ENCODE measurements at regions not wholly inside any gene's neighbourhood (a gene's known extent, or its start where the extent isn't known, plus 50 kb on each side); places are given as distances from the start of the nearest gene placed in this dataset.

- peaks cover 8% of the 10 kb centered on the region for H3K27me3 Mint-ChIP-seq (ENCODE audit: low read depth)
- no peak for TF ChIP-seq CTCF (IDR thresholded peaks at IDR 0.05; ENCODE audit: unreplicated experiment in 3 of 3)
- H3K36me3 Mint-ChIP-seq (ENCODE audit: low read depth), result no peaks in the 10 kb centered on the region
- H3K9me3 Mint-ChIP-seq, result no peaks in the 10 kb centered on the region
- H3K4me1 Mint-ChIP-seq, result no peaks in the 10 kb centered on the region
- H3K4me3 Mint-ChIP-seq, result no peak overlapping the region
- H3K27ac Mint-ChIP-seq, result no peak overlapping the region
These were observed 218.7 kb downstream of the RNF144B start for GRCh38 chr6:18605841-18606240.

GRCh38 chr6:18609715-18610114 is 222.6 kb downstream of the RNF144B start:
- Mint-ChIP-seq H3K9me3 (no peaks in the 10 kb centered on the region), H3K4me3 (no peak overlapping the region), H3K27ac (no peak overlapping the region), H3K27me3 (ENCODE audit: low read depth) (peaks cover 4% of the 10 kb centered on the region), H3K4me1 (peaks cover 9% of the 10 kb centered on the region), H3K36me3 (ENCODE audit: low read depth) (no peaks in the 10 kb centered on the region)
- TF ChIP-seq CTCF (IDR thresholded peaks at IDR 0.05; ENCODE audit: unreplicated experiment in 3 of 3), result no peak

- TF ChIP-seq CTCF (IDR thresholded peaks at IDR 0.05; ENCODE audit: unreplicated experiment in 3 of 3), result no peak
- Mint-ChIP-seq H3K36me3 (ENCODE audit: low read depth) (no peaks in the 10 kb centered on the region), H3K9me3 (peaks cover 4% of the 10 kb centered on the region), H3K27me3 (ENCODE audit: low read depth) (no peaks in the 10 kb centered on the region), H3K4me1 (peaks cover 9% of the 10 kb centered on the region), H3K27ac (peak overlapping the region; percentile 18 to 64 (median 30)), H3K4me3 (no peak overlapping the region)
These were observed 226.3 kb downstream of the RNF144B start for GRCh38 chr6:18613319-18613925.

GRCh38 chr6:18629571-18629970 is 242.4 kb downstream of the RNF144B start:
- no peak for TF ChIP-seq CTCF (IDR thresholded peaks at IDR 0.05; ENCODE audit: unreplicated experiment in 3 of 3)
- H3K4me1 Mint-ChIP-seq, result no peaks in the 10 kb centered on the region
- no peaks in the 10 kb centered on the region for H3K9me3 Mint-ChIP-seq
- H3K36me3 Mint-ChIP-seq (ENCODE audit: low read depth), result no peaks in the 10 kb centered on the region
- H3K27ac Mint-ChIP-seq, result no peak overlapping the region
- no peaks in the 10 kb centered on the region for H3K27me3 Mint-ChIP-seq (ENCODE audit: low read depth)
- H3K4me3 Mint-ChIP-seq, result no peak overlapping the region

GRCh38 chr6:18632670-18633410 is 245.7 kb downstream of the RNF144B start:
- no peak for TF ChIP-seq CTCF (IDR thresholded peaks at IDR 0.05; ENCODE audit: unreplicated experiment in 3 of 3)
- Mint-ChIP-seq H3K27me3 (ENCODE audit: low read depth) (no peaks in the 10 kb centered on the region), H3K27ac (no peak overlapping the region), H3K9me3 (no peaks in the 10 kb centered on the region), H3K4me3 (no peak overlapping the region), H3K36me3 (ENCODE audit: low read depth) (no peaks in the 10 kb centered on the region), H3K4me1 (no peaks in the 10 kb centered on the region)

- no peak for TF ChIP-seq CTCF (IDR thresholded peaks at IDR 0.05; ENCODE audit: unreplicated experiment in 3 of 3)
- no peaks in the 10 kb centered on the region for H3K4me1 Mint-ChIP-seq
These were observed 247.8 kb downstream of the RNF144B start for GRCh38 chr6:18634912-18635311.

More at GRCh38 chr6:18634912-18635311, 247.8 kb downstream of the RNF144B start:
- Mint-ChIP-seq H3K4me3 (no peak overlapping the region), H3K27ac (no peak overlapping the region), H3K27me3 (ENCODE audit: low read depth) (peaks cover 4% of the 10 kb centered on the region), H3K9me3 (no peaks in the 10 kb centered on the region), H3K36me3 (ENCODE audit: low read depth) (no peaks in the 10 kb centered on the region)

Data from nephron (organoid).